ENCODE measurements at regions not wholly inside any gene's neighbourhood (a gene's known extent, or its start where the extent isn't known, plus 50 kb on each side); places are given as distances from the start of the nearest gene placed in this dataset.

GRCh38 chrX:42392846-42393245 lies 385.1 kb downstream of the PPP1R2C start:
- TF ChIP-seq CTCF (IDR thresholded peaks at IDR 0.05; ENCODE audit: low read depth, low read length) (no peak), EZH2phosphoT487 (IDR thresholded peaks at IDR 0.05; ENCODE audit: low read depth) (no peak)

Data from OCI-LY3 (cell line).